ENCODE measurements at regions not wholly inside any gene's neighbourhood (a gene's known extent, or its start where the extent isn't known, plus 50 kb on each side); places are given as distances from the start of the nearest gene placed in this dataset.

DNA sequence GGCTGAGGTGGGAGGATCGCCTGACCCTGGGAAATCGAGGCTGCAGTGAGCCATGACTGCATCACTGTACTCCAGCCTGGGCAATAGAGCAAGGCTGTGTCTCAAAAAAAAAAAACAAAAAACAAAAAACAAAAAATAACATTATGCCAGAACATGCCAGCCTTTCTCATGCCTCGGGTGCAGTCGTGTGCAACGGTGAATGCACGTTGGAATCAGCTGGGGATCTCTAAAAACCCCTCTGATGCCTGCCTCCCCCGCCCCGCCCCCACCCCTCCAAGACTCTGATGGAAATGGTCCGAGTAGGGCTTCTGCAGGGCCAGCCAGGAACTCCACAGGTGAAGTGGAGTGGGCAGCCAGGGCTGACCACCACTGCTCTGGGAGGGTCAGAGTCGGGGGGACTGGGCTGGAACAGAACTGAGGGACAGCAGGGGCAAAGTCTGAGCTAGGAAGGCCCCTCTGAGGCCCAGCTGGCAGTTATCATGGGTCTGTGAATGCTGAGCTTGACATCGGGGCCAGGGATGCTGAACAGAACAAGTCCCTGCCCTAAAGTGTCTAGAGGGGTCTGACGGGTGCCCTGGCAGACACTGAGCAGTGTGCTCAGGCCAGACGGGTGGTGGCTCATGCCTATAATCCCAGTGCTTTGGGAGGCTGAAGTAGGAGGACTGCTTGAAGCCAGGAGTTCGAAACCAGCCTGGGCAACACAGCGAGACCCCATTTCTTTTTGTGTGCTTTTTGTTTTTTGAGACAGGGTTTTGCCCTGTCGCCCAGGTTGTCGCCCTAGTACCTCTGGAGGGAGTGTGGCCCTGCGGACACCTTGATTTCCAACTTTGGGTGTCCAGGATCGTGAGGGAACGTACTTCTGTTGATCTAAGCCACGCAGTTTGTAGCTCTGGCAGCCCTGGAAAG lies 193.4 kb upstream of the GSE1 start:
- DNase-seq: no peak

DNA sequence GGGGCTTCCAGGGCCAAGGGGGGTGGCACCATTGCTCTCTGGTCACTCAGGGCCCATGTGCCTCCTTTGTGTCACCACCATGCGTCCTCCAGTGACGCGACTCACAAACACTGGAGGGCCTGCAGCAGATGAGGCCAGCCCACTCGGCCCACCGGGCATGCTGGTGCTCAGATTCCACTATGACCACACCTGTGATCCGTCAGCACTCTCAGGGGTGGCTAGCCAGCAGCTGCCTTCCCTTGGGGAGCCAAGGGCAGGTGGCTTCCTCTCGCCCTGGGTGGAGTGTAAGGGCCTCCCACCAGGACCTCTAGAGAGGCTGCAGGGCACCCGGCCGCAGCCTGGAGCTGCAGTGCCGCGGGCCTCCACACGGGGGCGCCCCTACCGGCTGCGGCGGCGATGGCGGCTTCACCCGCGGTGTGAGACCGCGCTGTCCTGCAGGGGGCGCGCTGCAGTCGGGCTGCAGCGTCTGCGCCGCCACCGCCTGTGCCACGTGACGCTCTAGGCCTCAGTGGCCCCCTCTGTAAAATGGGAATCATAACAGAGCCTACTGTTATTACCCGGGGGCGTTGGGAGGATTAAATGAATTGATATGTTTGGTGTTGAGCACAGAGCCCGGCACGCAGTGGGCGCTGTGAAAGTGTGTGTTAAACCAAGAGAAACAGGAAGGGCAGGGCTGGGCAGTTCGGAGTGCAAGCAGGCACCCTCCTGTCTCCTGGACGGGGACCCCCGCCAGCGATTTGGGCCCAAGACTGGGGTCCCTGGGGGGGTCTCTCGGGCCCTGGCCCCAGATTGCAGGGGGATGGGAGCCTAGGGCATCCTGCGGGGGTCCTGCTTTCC lies 192.4 kb upstream of the GSE1 start:
- no peak for DNase-seq

DNA sequence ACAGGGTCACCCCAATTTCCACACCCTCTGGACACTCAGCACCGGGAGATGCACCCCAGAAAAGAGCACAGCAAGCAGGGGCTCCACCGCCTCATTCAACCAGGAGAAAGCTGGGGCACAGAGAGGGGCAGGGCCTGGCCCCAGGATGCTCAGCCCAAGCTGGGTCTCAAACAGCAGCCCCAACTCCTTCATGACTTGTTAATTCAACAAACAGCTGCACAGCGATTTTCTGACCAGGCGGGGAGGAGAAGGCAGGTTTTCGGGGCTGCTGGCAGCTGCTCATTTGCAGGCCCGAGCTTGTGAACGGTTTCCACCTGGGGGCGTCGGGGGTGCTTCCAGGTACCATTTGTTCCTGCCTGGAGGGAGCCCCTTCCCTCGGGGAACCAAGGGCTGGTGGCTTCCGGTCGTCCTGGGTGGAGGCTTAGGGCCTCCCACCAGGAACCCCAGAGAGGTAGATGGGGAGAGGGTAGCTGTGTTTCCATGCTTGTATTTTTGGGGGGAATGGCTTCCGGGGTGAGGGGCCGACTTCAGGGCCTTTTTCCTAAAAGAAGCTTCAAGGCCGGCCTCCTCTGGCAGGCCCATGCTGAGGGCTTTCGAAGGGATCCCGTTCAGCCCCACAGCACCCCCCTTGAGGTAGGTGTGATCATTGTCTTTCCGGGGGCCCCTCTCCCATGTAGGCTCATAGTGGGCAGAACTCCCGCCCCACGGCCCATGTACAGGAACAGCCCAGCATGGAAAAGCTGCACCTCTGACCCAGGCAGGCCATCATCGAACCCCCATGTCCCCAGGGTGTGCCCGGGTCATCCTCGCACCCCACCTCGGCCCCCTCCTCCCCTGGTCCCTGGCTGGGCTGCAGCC lies 191.6 kb upstream of the GSE1 start:
- DNase-seq: no peak

GRCh38 chr16:85422196-85422631 lies 190.9 kb upstream of the GSE1 start:
- DNase-seq: no peak

DNA sequence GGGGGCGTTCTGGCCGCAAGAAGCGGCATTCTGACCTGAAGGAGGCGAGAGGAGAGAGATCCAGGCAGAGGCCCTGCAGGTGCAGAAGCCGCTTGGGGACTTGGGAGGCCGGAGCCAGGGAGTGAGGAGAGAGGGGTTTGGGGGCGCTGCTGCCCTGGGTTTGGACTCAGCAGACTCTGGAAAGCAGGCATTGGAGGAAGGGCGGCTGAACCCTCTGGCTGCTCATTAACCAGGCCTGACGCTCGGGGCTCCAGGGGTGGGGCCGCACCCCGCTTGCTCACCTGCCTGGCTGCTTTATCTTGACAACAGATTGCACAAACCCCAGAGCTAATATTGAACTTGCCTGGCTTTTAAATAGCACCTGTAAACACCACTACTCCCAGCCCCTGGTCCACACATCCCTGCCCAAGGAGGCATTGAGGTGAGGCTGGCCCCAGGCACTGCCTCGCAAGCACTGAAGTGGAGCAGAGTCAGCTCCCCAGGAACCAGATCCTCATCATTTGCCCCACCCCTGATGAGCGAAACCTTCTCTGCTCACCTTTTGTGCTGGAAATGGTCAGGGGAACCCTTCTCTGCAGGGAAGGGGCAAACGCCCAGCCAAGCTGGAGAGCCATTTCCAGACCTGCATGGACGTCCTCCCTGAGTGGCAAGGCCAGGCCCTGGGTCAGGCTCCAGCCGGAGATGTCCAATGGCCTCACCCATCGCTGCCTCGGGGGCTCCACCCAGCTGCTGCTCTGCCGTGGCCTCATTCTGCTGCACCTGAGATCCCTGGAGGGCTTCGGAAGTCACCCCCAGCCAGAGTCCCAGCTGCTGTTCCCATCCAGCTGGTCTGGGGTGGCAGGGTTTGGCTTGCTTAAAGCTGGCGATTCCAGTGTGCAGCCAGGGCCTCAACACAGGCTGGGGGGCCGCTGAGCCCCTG lies 190.2 kb upstream of the GSE1 start:
- no peak for DNase-seq

DNA sequence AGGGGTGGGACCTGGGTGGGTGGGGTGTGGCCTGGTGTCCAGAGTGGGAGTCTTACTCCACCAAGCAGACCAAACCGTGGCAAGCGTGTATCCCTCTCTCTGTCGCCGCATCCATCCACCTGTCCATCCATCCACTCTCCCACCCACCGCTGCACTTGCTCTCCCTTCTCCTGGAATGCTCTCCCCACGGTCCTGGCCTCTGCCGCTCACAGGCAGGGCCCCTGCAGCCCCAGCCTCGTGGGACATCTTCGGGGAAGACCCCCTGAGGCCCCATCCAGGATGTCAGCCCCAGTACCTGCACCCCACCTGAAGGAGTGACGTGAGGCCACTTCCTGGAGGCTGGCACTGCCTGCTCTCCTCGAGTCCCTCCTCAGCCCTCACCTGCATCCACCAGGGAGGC lies 189.5 kb upstream of the GSE1 start:
- no peak for DNase-seq

DNA sequence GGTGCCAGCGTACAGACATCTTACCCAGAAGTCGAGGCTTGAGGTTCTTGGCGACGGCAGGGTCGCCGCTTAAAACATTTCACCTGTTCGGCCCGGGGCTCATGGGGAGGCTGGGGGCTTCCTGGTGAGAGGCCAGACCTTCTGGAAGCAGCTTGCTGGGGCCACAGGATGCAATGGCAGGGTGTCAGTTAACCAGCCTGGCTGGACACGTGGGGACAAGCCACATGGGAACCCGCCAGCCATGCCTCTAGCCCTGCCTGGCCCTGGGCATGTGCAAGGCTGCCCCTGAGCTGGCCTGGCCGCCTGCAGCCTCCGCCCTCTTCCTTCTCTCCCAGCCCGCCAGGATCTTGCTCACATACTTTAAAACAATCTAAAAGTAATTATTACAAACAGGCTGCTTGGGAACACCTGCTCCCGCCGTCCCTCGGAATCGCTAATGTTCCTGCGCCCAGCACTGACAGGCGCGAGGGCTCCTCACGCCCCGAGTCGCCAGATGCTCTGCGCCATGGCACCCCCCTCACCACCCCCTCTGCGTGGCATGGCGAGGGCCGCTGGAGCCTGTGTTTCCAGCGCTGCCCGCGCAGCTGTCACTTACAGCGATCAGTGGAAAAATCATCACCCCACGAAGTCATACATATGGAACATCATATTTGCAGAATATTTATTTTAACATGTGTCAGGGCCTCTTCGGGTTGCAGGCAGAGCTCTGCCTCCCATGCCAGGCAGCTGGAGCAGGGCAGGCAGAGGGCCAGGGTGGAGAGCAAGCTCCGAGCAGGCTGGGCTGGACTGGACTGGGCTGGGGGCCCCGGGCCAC lies 188.7 kb upstream of the GSE1 start:
- DNase-seq: peak; percentile 22

DNA sequence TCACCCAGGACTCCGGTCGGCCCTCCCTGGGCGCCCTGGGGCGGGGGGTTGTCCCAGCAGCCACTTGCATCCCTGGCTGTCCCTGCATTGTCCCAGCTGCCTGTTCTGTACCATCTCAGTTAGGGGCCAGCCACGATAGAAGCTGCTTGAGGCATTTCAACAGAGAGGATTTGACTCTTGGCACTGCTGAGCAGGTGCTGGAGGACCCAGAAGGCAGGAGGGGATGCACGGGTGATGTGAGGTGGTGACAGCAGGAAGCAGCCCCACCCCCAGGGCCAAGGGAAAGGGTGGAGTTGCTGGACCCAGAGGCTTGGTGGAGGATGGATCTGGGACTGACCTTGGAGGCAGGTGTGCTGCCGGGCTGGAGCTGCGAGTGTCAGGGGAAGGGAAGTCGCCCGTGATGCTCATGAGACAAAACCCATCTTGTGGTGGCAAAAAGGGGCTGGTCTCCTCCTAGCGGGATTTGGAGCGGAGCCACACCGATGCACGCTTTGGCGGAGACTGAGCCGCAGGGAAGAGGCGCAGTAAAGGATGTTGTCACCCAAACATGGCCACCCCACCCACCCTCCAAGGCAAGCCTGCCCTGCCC lies 188.0 kb upstream of the GSE1 start:
- peak; percentile 75 for DNase-seq

- no peak for DNase-seq
Measured at GRCh38 chr16:85426806-85427205, 186.3 kb upstream of the GSE1 start.

DNA sequence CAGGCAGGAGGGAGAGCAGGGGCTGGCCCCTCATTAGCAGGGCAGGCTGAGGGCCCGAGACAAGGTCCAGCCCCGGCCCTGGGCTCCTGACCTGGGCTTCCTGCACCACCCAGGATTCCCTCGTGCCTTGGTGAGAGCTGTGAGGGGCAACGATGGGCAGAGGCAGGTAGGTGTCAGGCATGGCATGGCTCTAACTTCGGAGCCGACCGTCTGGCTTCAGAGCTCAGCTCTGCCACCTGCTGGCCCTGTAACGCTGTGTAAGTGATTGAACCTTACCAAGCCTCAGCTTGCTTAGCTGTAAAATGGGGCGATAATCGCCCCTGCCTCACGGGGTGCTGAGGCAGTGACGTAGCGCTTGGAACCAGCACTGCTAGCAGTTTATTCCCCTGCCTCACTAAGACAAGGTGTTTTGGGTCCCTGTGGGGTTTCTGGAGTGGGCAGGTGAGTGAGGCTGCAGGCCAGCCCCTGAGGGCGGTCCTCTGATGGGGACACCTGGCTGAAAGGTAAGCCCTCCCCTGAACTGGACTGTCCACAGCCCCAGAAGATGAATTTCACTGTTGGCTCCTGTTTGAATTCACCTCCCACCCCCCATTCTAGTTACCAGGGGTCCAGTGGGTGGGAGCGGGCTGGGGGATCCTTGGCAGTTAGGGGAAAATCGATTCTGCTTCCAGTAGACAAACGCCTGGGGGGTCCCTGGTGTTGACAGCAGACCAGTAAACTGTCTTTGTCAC lies 184.8 kb upstream of the GSE1 start:
- DNase-seq: no peak

DNA sequence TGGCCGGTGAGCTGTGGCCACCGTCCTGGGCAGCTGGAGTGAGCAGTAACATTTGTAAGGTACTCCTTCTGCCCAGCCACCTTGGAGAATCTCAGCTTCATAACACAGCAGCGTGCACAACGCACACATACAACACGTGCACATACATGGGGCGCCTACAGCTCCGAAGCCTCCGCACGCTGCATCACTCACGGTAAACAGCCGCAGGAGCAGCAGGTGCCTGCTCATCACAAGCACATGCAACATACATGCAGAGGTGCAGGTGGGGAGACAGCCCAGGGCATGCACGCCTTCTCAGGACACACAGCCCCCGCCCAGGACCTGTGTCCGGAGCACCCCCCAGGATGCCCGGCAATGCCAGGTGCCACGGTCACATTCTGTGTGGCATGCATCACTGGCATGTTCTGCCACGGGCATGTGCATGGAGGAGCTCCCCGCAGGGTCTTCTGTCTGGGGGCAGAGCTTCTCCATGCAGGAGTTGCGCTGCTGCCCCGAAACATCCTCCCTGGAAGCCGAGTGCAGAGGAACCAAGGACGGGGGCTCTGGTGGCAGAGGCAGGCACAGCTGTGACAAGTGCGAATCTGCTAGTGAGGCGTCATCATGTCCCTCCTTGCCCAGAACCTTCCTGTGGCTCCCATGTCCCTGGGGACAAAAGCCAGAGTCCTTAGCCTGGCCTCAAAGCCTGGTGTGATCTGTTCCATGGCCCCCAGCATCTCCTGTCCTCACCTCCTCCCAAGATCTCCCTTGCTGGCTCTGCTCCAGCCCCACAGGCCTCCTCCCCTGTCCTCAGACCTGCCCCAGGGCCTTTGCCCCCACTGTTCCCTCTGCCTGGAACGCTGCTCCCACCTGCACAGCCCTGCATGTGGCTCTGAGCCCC lies 184.0 kb upstream of the GSE1 start:
- no peak for DNase-seq

- no peak for DNase-seq
Measured at GRCh38 chr16:85429776-85430522, 183.2 kb upstream of the GSE1 start.

- DNase-seq: no peak
Measured at GRCh38 chr16:85430523-85431421, 182.3 kb upstream of the GSE1 start.

DNA sequence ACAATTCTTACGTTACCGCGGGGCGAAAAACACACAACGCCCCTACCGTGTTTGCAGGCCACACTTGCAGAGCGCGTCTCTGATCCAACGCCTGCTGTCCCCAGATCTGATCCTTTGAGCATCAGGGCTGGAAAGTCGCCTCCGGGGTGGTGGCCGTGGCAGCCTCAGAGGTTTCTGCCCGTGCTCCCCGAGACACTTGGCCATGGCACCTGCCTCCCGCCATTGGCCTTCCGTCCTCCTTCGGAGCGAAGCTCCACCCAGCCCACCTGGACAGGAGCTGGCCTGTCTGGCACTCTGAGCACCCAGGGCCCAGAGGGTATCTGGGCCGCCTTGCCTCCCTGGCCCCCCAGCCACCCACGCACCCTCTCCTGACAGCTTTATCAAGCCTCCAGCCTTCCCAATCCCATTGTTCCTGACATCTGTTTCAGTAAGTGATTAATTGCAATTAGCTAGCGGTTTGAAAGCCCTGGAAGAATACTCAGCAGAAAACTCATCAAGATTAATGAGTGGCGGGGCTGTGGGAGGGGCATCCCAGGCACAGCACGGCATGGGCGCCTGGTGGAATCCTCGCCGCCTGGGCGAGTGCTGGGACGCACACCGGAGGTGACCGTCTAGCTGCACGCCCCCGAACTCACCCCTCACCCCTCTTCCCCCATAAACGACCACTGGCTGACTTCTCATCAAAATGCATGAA lies 181.5 kb upstream of the GSE1 start:
- no peak for DNase-seq

GRCh38 chr16:85432606-85433005 lies 180.5 kb upstream of the GSE1 start:
- DNase-seq: no peak

DNA sequence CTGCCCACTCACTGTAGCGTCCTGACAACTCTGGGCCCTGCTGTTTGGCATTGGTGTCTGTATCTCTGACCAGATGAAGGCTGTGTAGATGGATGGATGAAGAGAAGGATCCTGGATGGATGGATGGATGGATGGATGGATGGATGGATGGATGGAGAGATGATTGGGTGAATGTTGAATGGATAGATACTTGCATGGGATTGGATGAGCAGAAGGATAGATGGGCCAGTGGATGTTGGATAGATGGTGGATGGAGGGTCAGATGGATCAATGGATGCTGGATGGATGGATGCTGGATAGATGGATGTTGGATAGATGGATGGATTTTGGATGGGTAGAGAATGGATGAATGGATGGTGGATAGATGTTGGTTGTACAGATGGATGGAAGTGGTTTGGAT lies 179.6 kb upstream of the GSE1 start:
- no peak for DNase-seq
